B cell (primary cell): ENCODE measurements at regions not wholly inside any gene's neighbourhood (a gene's known extent, or its start where the extent isn't known, plus 50 kb on each side); places are given as distances from the start of the nearest gene placed in this dataset.

Experiments used
- ATAC-seq: fragments of 200-7000 bp; cut with Tn5 transposase; one replicate; pipeline ENCODE4 v1.10.0; 2021; ENCODE audit warnings: low read depth, mild to moderate bottlenecking, moderate number of reproducible peaks, moderate library complexity
- CTCF ChIA-PET: fragments of 350-600 bp; sonication (Branson Sonifier 250); formaldehyde crosslinking; loops from one replicate; lab custom pipeline; 2021; ENCODE audit warnings: antibody characterized with exemption, inconsistent platforms; lab: Charles Lee
- POLR2A ChIA-PET: fragments of 350-600 bp; sonication (Branson Sonifier 250); formaldehyde crosslinking; loops from one replicate; lab custom pipeline; 2021; ENCODE audit warnings: antibody characterized with exemption; lab: Charles Lee
- DNase-seq: peaks from one replicate; pipeline ENCODE4 v3.0.0; 2013
- H2AFZ ChIP-seq: 2 replicates; pipeline ENCODE4 v1.6.1; 2012; ENCODE audit warnings: mild to moderate bottlenecking, low read depth, low read length; ENCODE audit not compliant: insufficient read depth, poor library complexity, severe bottlenecking
- H3K27ac ChIP-seq, 2 donors: 1 replicate in 1 of 2; 2 replicates in 1 of 2; pipeline ENCODE4 v1.5.1; 2012 to 2013; ENCODE audit warnings: low read length in 2 of 2, mild to moderate bottlenecking in 2 of 2, moderate library complexity in 1 of 2
- H3K27me3 ChIP-seq, 4 experiments: fragments of 200-600 bp in 1 of 4; sonication (generic) in 1 of 4; replicated peaks in 1 of 4; 1 replicate in 2 of 4; 2 replicates in 2 of 4; pipeline versions ENCODE4 v1.6.1 to v1.7.0; 2013 to 2016; ENCODE audit warnings: low read length in 3 of 4, mild to moderate bottlenecking in 2 of 4, mixed read lengths in 1 of 4, moderate library complexity in 1 of 4; ENCODE audit not compliant: insufficient read depth in 4 of 4, control insufficient read depth in 3 of 4; ENCODE audit errors: control extremely low read depth in 1 of 4
- H3K36me3 ChIP-seq, 2 experiments: replicated peaks in 1 of 2; 1 replicate in 1 of 2; 2 replicates in 1 of 2; pipeline versions ENCODE4 v1.6.1 to v1.7.1; 2013; ENCODE audit warnings: low read length in 1 of 2; ENCODE audit not compliant: insufficient read depth in 2 of 2, control insufficient read depth in 1 of 2; ENCODE audit errors: control extremely low read depth in 1 of 2, extremely low read depth in 1 of 2
- H3K4me1 ChIP-seq, 2 donors: fragments of 200-600 bp in 1 of 2; sonication (generic) in 1 of 2; 1 replicate in 1 of 2; 2 replicates in 1 of 2; pipeline versions ENCODE4 v1.5.1 to v1.6.1; 2013 to 2017; ENCODE audit warnings: low read length in 2 of 2; ENCODE audit not compliant: control insufficient read depth in 2 of 2, insufficient read depth in 2 of 2
- H3K4me2 ChIP-seq: replicated peaks from 2 replicates; pipeline ENCODE3; 2012; ENCODE audit warnings: mild to moderate bottlenecking, low read depth, low read length; ENCODE audit not compliant: poor library complexity, severe bottlenecking
- H3K4me3 ChIP-seq, 5 experiments: fragments of 200-600 bp in 1 of 5; sonication (generic) in 1 of 5; 1 replicate in 3 of 5; 2 replicates in 2 of 5; pipeline versions ENCODE4 v1.5.1 to v1.7.0; 2011 to 2016; ENCODE audit warnings: low read length in 4 of 5, mild to moderate bottlenecking in 4 of 5, low read depth in 2 of 5, control low read depth in 1 of 5, moderate library complexity in 1 of 5; ENCODE audit not compliant: insufficient read depth in 1 of 5; ENCODE audit errors: control extremely low read depth in 1 of 5, extremely low read depth in 1 of 5
- H3K79me2 ChIP-seq: fragments of 200-600 bp; sonication (generic); one replicate; pipeline ENCODE4 v1.6.0; 2016; ENCODE audit warnings: low read length; ENCODE audit not compliant: control insufficient read depth, insufficient read depth
- H3K9ac ChIP-seq: fragments of 200-600 bp; sonication (generic); 2 replicates; pipeline ENCODE4 v1.6.1; 2017; ENCODE audit warnings: mild to moderate bottlenecking, low read length, moderate library complexity
- H3K9me3 ChIP-seq, 3 donors: one replicate each; pipeline versions ENCODE4 v1.6.1 to v1.7.1; 2013; ENCODE audit warnings: low read length in 2 of 3; ENCODE audit not compliant: control insufficient read depth in 2 of 3, insufficient read depth in 1 of 3; ENCODE audit errors: control extremely low read depth in 1 of 3
- H4K20me1 ChIP-seq: 2 replicates; pipeline ENCODE4 v1.6.0; 2012; ENCODE audit warnings: mild to moderate bottlenecking, low read length; ENCODE audit not compliant: insufficient read depth, control insufficient read depth, poor library complexity, severe bottlenecking
- H3K27ac Mint-ChIP-seq: one replicate; pipeline ENCODE4 v1.8.0; 2021; ENCODE audit warnings: mixed read lengths
- H3K27me3 Mint-ChIP-seq: one replicate; pipeline ENCODE4 v1.8.0; 2021; ENCODE audit warnings: mixed read lengths
- H3K4me1 Mint-ChIP-seq: one replicate; pipeline ENCODE4 v1.8.0; 2021; ENCODE audit warnings: mixed read lengths
- H3K4me3 Mint-ChIP-seq: one replicate; pipeline ENCODE4 v1.8.0; 2021; ENCODE audit warnings: mixed read lengths
- H3K9me3 Mint-ChIP-seq: one replicate; pipeline ENCODE4 v1.8.0; 2022; ENCODE audit warnings: mixed read lengths; ENCODE audit not compliant: insufficient read depth
- EZH2 ChIP-seq: IDR thresholded peaks from 2 replicates; pipeline ENCODE4 v1.6.1; 2012; ENCODE audit warnings: borderline replicate concordance, low read depth, mild to moderate bottlenecking, moderate library complexity, low read length; ENCODE audit not compliant: insufficient read depth, poor library complexity, severe bottlenecking
- WGBS: methylation state at CpG from one replicate; pipeline ENCODE4 v1.1.5; 2013; ENCODE audit warnings: missing lambda C conversion rate; ENCODE audit not compliant: insufficient coverage; 5-methylcytosine and 5-hydroxymethylcytosine counted together
- intact Hi-C: fragments of 100-400 bp; cut with micrococcal nuclease; formaldehyde crosslinking; loops from one replicate; pipeline ENCODE4 v1.10.0; 2022
- TF ChIP-seq, protein P1 (sequence below): fragments of 200-600 bp; IDR thresholded peaks from one replicate; pipeline ENCODE4 v1.8.0; 2022; ENCODE audit warnings: antibody characterized with exemption, mild to moderate bottlenecking

DNA sequence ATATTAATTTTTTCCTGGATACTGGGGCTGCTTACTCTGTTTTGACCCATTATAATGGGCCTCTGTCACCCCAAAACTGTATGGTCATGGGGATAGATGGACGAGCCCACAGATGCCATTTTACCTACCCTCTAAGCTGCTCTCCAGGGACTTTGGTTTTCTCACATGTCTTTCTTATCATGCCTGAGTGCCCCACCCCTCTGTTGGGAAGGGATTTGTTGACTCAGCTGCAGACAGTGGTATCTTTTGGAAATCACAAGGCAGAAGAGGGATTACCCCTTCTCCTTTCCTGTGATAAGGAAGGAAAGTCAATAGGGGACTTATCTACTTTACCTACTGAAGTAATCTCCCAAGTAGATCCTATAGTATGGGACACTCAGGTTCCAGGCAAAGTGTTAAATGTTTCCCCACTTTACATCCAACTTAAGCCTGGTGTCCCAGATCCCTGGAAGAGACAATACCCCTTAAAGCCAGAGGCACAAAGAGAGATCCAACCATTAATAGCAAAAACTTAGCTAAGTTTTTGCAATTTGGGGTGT lies 182.7 kb downstream of the RNF152 start:
- Mint-ChIP-seq H3K27me3 (no peaks in the 10 kb centered on the region), H3K4me1 (no peaks in the 10 kb centered on the region), H3K27ac (no peak overlapping the region), H3K9me3 (no peaks in the 10 kb centered on the region), H3K4me3 (no peak overlapping the region)
- intact Hi-C loops = no loop called here
- no CpG with 5 or more reads among the region's 1 CpG for WGBS
- ChIA-PET CTCF (no interaction called here), POLR2A (no interaction called here)
- TF ChIP-seq, protein P1, sequence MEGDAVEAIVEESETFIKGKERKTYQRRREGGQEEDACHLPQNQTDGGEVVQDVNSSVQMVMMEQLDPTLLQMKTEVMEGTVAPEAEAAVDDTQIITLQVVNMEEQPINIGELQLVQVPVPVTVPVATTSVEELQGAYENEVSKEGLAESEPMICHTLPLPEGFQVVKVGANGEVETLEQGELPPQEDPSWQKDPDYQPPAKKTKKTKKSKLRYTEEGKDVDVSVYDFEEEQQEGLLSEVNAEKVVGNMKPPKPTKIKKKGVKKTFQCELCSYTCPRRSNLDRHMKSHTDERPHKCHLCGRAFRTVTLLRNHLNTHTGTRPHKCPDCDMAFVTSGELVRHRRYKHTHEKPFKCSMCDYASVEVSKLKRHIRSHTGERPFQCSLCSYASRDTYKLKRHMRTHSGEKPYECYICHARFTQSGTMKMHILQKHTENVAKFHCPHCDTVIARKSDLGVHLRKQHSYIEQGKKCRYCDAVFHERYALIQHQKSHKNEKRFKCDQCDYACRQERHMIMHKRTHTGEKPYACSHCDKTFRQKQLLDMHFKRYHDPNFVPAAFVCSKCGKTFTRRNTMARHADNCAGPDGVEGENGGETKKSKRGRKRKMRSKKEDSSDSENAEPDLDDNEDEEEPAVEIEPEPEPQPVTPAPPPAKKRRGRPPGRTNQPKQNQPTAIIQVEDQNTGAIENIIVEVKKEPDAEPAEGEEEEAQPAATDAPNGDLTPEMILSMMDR = no peak
- TF ChIP-seq EZH2 = no peak
- no peaks in the 10 kb centered on the region for H3K9me3 ChIP-seq
- DNase-seq = no peak
- H3K79me2 ChIP-seq = no peaks in the 10 kb centered on the region
- no peak overlapping the region for H3K27ac ChIP-seq
- H3K4me1 ChIP-seq = no peaks in the 10 kb centered on the region
- H3K27me3 ChIP-seq = no peaks in the 10 kb centered on the region
- no peak overlapping the region for H3K9ac ChIP-seq
- no peak overlapping the region for H3K4me2 ChIP-seq
- H3K36me3 ChIP-seq = no peaks in the 10 kb centered on the region
- H3K4me3 ChIP-seq = no peak overlapping the region
- no peak for ATAC-seq
- no peak overlapping the region for H2AFZ ChIP-seq
- H4K20me1 ChIP-seq = no peaks in the 10 kb centered on the region

DNA sequence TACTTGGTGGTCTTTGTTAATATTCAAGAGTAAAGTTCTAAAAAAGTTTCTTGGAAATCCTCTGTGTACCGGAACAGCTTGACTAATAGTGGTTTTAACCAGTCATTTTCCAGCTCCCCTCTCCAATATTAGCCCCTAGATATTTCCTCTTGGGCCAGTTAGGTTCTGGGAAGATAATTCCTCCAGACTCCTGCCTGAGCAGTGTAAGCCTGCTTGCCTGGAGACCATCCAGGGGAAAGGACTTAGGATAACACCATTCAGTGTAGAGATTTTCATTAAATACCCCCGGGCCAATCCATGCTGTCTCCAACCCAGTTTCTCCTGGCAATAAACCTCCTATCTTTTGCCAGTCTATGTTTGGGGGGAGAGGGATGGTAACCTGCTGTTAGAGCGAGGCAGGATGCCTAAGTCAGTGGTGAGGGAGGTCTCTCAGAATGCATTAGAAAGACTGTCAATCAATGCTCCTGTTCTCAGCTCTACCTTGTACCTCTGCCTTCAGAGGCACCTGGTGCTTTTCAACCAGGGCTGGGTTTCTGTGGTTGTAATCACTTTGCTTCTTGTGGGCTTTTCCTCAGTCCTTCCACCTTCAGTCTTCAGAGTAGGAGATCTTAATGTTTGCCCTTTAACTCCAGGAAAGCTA lies 186.4 kb downstream of the RNF152 start:
- peaks cover 0 to 2% (median 0%) of the 10 kb centered on the region in 4 experiments for H3K27me3 ChIP-seq
- no peak overlapping the region for H3K9ac ChIP-seq
- H3K9me3 ChIP-seq = peaks cover 0 to 3% (median 0%) of the 10 kb centered on the region in 3 donors
- CTCF ChIA-PET = no interaction called here
- ATAC-seq (no peak), DNase-seq (no peak)
- no peak overlapping the region for H3K27ac ChIP-seq
- no peaks in the 10 kb centered on the region for H3K36me3 ChIP-seq
- WGBS = no CpG with 5 or more reads among the region's 3 CpGs
- Mint-ChIP-seq H3K4me3 (no peak overlapping the region), H3K4me1 (no peaks in the 10 kb centered on the region), H3K27me3 (no peaks in the 10 kb centered on the region), H3K9me3 (no peaks in the 10 kb centered on the region), H3K27ac (no peak overlapping the region)
- POLR2A ChIA-PET = no interaction called here
- no peak overlapping the region for H3K4me3 ChIP-seq
- intact Hi-C loops = no loop called here
- H3K4me2 ChIP-seq = no peak overlapping the region
- TF ChIP-seq, protein P1 = no peak
- no peak for TF ChIP-seq EZH2
- no peaks in the 10 kb centered on the region for H4K20me1 ChIP-seq
- H3K79me2 ChIP-seq = no peaks in the 10 kb centered on the region
- no peak overlapping the region for H2AFZ ChIP-seq
- no peaks in the 10 kb centered on the region for H3K4me1 ChIP-seq
